ENCODE measurements at regions not wholly inside any gene's neighbourhood (a gene's known extent, or its start where the extent isn't known, plus 50 kb on each side); places are given as distances from the start of the nearest gene placed in this dataset.

- TF ChIP-seq ZNF230 (CRISPR knock-in tag; IDR thresholded peaks at IDR 0.05) (0 out of 2 replicates have a peak, but pooled peaks have one; percentile 68), CCDC6 (CRISPR knock-in tag; IDR thresholded peaks at IDR 0.05) (no peak), MXD4 (CRISPR knock-in tag; IDR thresholded peaks at IDR 0.05) (no peak), FOXA3 (CRISPR knock-in tag; IDR thresholded peaks at IDR 0.05) (peak; percentile 89), RFX5 (IDR thresholded peaks at IDR 0.05; ENCODE audit: low read depth, low read length) (no peak), ZNF17 (CRISPR knock-in tag; IDR thresholded peaks at IDR 0.05) (no peak), ZNF253 (CRISPR knock-in tag; IDR thresholded peaks at IDR 0.05; ENCODE audit: borderline replicate concordance) (no peak), ZNF232 (CRISPR knock-in tag; IDR thresholded peaks at IDR 0.05; ENCODE audit: borderline replicate concordance) (no peak), POLR2AphosphoS5 (IDR thresholded peaks at IDR 0.05; ENCODE audit: low read depth, low read length) (no peak), CHD4 (IDR thresholded peaks at IDR 0.05; ENCODE audit: borderline replicate concordance, low read length) (no peak; the same call in 1 of the 2 replicates), ZBTB7A (CRISPR knock-in tag; IDR thresholded peaks at IDR 0.05) (no peak), NFIB (CRISPR knock-in tag; IDR thresholded peaks at IDR 0.05; ENCODE audit: borderline replicate concordance) (no peak), ZNF780A (CRISPR knock-in tag; IDR thresholded peaks at IDR 0.05) (no peak), ZNF407 (CRISPR knock-in tag; IDR thresholded peaks at IDR 0.05; ENCODE audit: not compliant biosample characterization) (no peak), ZNF569 (CRISPR knock-in tag; IDR thresholded peaks at IDR 0.05; ENCODE audit: borderline replicate concordance) (no peak)
- TF ChIP-seq, protein P1, sequence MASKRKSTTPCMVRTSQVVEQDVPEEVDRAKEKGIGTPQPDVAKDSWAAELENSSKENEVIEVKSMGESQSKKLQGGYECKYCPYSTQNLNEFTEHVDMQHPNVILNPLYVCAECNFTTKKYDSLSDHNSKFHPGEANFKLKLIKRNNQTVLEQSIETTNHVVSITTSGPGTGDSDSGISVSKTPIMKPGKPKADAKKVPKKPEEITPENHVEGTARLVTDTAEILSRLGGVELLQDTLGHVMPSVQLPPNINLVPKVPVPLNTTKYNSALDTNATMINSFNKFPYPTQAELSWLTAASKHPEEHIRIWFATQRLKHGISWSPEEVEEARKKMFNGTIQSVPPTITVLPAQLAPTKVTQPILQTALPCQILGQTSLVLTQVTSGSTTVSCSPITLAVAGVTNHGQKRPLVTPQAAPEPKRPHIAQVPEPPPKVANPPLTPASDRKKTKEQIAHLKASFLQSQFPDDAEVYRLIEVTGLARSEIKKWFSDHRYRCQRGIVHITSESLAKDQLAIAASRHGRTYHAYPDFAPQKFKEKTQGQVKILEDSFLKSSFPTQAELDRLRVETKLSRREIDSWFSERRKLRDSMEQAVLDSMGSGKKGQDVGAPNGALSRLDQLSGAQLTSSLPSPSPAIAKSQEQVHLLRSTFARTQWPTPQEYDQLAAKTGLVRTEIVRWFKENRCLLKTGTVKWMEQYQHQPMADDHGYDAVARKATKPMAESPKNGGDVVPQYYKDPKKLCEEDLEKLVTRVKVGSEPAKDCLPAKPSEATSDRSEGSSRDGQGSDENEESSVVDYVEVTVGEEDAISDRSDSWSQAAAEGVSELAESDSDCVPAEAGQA (IDR thresholded peaks at IDR 0.05; ENCODE audit: low read depth) = no peak
- TF ChIP-seq, protein P1 (CRISPR knock-in tag; IDR thresholded peaks at IDR 0.05; ENCODE audit: borderline replicate concordance) = no peak; the same call in 1 of the 2 replicates
Measured at GRCh38 chr9:673264-673965, 168.1 kb upstream of the DMRT1 start (continued).

Measured in HepG2 (cell line).